OCI-LY7 (cell line): ENCODE measurements at regions not wholly inside any gene's neighbourhood (a gene's known extent, or its start where the extent isn't known, plus 50 kb on each side); places are given as distances from the start of the nearest gene placed in this dataset.
"Not testable (repeated sequence)": the region's sequence is repeated elsewhere in the genome, so short reads cannot be mapped to it uniquely, and the experiment has no call there.

Source experiments
- BruUV-seq: library from RNA; stranded (reverse); fragments of 400-500 nt; replicated peaks from 2 replicates; lab custom pipeline; 2021; lab: Mats Ljungman, UMichigan
- CTCF ChIA-PET: fragments of 300-600 bp; sonication (Branson Sonifier 250); formaldehyde crosslinking; loops from one replicate; lab custom pipeline; 2022; ENCODE audit warnings: antibody characterized with exemption; ENCODE audit not compliant: unreplicated experiment; lab: Charles Lee
- POLR2A ChIA-PET: fragments of 300-600 bp; sonication (Branson Sonifier 250); formaldehyde crosslinking; loops from one replicate; lab custom pipeline; 2022; ENCODE audit warnings: antibody characterized with exemption; lab: Charles Lee
- DNase-seq: peaks from one replicate; pipeline ENCODE4 v3.0.0-alpha.2; 2015; ENCODE audit warnings: low spot score
- H2AFZ ChIP-seq: fragments of 200-600 bp; sonication (generic), shearing (Covaris generic); 2 replicates; pipeline ENCODE4 v1.6.1; 2014; ENCODE audit warnings: mild to moderate bottlenecking, antibody characterized with exemption, low read length, moderate library complexity
- H3K27ac ChIP-seq: fragments of 200-600 bp; sonication (generic); 2 replicates; pipeline ENCODE4 v1.5.1; 2014; ENCODE audit warnings: mixed run types, low read depth, mild to moderate bottlenecking, moderate library complexity, low read length, inconsistent platforms; ENCODE audit not compliant: poor library complexity, severe bottlenecking
- H3K36me3 ChIP-seq: fragments of 200-600 bp; sonication (generic); 2 replicates; pipeline ENCODE4 v1.6.1; 2014; ENCODE audit warnings: mild to moderate bottlenecking, antibody characterized with exemption, low read length, moderate library complexity, mixed read lengths; ENCODE audit not compliant: insufficient read depth
- H3K4me1 ChIP-seq: fragments of 200-600 bp; sonication (generic); 2 replicates; pipeline ENCODE4 v1.5.1; 2014; ENCODE audit warnings: mild to moderate bottlenecking, low read length; ENCODE audit not compliant: insufficient read depth, poor library complexity, severe bottlenecking
- H3K4me2 ChIP-seq: fragments of 200-600 bp; sonication (generic); 2 replicates; pipeline ENCODE4 v1.6.1; 2014; ENCODE audit warnings: mild to moderate bottlenecking, low read length
- H3K4me3 ChIP-seq: fragments of 200-600 bp; sonication (generic); 2 replicates; pipeline ENCODE4 v1.5.1; 2014; ENCODE audit warnings: mild to moderate bottlenecking, low read depth, low read length; ENCODE audit not compliant: poor library complexity, severe bottlenecking
- H3K79me2 ChIP-seq: fragments of 200-600 bp; sonication (generic); 2 replicates; pipeline ENCODE4 v1.6.1; 2016; ENCODE audit warnings: low read depth, mild to moderate bottlenecking, low read length, moderate library complexity, mixed read lengths; ENCODE audit not compliant: insufficient read depth
- H3K9me2 ChIP-seq: fragments of 200-600 bp; sonication (generic); 2 replicates; pipeline ENCODE4 v1.6.1; 2016; ENCODE audit warnings: mild to moderate bottlenecking, low read length, mixed read lengths; ENCODE audit not compliant: insufficient read depth
- H3K9me3 ChIP-seq: fragments of 200-600 bp; sonication (generic); 2 replicates; pipeline ENCODE4 v1.6.1; 2014; ENCODE audit warnings: mild to moderate bottlenecking, mixed run types, low read length, mixed read lengths
- H4K20me1 ChIP-seq: fragments of 200-600 bp; sonication (generic); 2 replicates; pipeline ENCODE4 v1.6.1; 2014; ENCODE audit warnings: mild to moderate bottlenecking, antibody characterized with exemption, low read length, moderate library complexity, mixed read lengths; ENCODE audit not compliant: insufficient read depth
- EZH2phosphoT487 ChIP-seq: fragments of 200-600 bp; sonication (generic); IDR thresholded peaks from 2 replicates; pipeline ENCODE4 v1.6.1; 2018; ENCODE audit warnings: low read depth, borderline replicate concordance, mild to moderate bottlenecking, mixed run types, antibody characterized with exemption, low read length, moderate library complexity, mixed read lengths
- intact Hi-C: fragments of 100-400 bp; cut with micrococcal nuclease; formaldehyde crosslinking; loops from one replicate; pipeline ENCODE4 v1.10.0; 2022; ENCODE audit not compliant: unreplicated experiment
- TF ChIP-seq, protein P1 (sequence below): fragments of 200-600 bp; sonication (generic); conservative IDR thresholded peaks from 2 replicates; pipeline ENCODE4 v1.5.1; 2014; ENCODE audit warnings: mild to moderate bottlenecking, antibody characterized with exemption, low read length, moderate library complexity, mixed read lengths

DNA sequence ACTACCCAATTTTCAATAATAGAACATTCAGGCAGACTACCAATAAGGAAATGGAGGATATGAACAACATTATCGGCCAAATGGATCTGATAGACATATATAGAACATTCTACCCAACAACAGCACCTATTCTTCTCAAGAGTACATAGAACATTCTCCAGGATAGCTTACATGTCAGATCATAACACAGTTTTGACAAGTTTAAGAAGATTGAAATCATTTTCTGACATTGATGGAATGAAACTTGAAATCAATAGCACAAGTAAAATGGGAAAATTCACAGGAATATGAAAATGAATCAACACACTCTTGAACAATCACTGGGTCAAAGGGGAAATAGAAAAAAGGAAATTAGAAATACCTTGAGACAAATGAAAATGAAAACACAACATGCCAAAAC, 94.6 kb upstream of the MEGF10 start:
- Histone ChIP-seq H3K9me2 (no peaks in the 10 kb centered on the region), H3K4me1 (no peaks in the 10 kb centered on the region), H3K27ac (no peak overlapping the region), H3K79me2 (no peaks in the 10 kb centered on the region), H2AFZ (no peak overlapping the region), H3K36me3 (no peaks in the 10 kb centered on the region), H3K4me3 (no peak overlapping the region), H3K9me3 (no peaks in the 10 kb centered on the region), H4K20me1 (no peaks in the 10 kb centered on the region), H3K4me2 (no peak overlapping the region)
- TF ChIP-seq EZH2phosphoT487: no peak
- TF ChIP-seq, protein P1, sequence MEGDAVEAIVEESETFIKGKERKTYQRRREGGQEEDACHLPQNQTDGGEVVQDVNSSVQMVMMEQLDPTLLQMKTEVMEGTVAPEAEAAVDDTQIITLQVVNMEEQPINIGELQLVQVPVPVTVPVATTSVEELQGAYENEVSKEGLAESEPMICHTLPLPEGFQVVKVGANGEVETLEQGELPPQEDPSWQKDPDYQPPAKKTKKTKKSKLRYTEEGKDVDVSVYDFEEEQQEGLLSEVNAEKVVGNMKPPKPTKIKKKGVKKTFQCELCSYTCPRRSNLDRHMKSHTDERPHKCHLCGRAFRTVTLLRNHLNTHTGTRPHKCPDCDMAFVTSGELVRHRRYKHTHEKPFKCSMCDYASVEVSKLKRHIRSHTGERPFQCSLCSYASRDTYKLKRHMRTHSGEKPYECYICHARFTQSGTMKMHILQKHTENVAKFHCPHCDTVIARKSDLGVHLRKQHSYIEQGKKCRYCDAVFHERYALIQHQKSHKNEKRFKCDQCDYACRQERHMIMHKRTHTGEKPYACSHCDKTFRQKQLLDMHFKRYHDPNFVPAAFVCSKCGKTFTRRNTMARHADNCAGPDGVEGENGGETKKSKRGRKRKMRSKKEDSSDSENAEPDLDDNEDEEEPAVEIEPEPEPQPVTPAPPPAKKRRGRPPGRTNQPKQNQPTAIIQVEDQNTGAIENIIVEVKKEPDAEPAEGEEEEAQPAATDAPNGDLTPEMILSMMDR: no peak
- intact Hi-C loops: no loop called here
- no TSS peak for BruUV-seq
- no peak for DNase-seq
- ChIA-PET CTCF (no interaction called here), POLR2A (interaction anchor here (0.6 to 1.0 kb wide), 2 partner anchors 212 to 1284 kb away, joined by 3 to 4 read pairs; no protein-coding TSS in a partner anchor)

DNA sequence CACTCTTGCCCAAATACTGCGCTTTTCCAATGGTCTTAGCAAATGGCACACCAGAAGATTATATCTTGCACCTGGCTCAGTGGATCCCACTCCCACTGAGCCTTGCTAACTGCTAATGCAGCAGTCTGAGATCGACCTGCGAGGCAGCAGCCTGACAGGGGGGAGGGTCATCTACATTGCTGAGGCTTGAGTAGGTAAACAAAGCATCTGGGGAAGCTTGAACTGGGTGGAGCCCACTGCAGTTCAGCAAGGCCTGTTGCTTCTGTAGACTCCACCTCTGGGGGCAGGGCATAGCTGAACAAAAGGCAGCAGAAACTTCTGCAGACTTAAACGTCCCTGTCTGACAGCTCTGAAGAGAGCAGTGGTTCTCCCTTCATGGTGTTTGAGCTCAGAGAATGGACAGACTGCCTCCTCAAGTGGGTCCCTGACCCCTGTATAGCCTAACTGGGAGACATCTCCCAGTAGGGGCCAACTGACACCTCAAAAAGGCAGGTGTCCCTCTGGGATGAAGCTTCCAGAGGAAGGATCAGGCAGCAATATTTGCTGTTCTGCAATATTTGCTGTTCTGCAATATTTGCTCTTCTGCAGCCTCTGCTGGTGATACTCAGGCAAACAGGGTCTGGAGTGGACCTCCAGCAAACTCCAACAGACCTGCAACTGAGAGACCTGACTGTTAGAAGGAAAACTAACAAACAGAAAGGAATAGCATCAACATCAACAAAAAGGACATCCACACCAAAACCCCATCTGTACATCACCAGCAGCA, 93.0 kb upstream of the MEGF10 start:
- H3K27ac ChIP-seq, H4K20me1 ChIP-seq, H3K36me3 ChIP-seq, DNase-seq, H3K9me3 ChIP-seq, H3K4me1 ChIP-seq, H3K9me2 ChIP-seq, H3K4me2 ChIP-seq, H2AFZ ChIP-seq, H3K79me2 ChIP-seq, CTCF ChIA-PET, H3K4me3 ChIP-seq, intact Hi-C loops, BruUV-seq: not testable (repeated sequence)
- POLR2A ChIA-PET: interaction anchor here (0.6 kb wide), 1 partner anchor 991 kb away, joined by 9 read pairs; no protein-coding TSS in a partner anchor

DNA sequence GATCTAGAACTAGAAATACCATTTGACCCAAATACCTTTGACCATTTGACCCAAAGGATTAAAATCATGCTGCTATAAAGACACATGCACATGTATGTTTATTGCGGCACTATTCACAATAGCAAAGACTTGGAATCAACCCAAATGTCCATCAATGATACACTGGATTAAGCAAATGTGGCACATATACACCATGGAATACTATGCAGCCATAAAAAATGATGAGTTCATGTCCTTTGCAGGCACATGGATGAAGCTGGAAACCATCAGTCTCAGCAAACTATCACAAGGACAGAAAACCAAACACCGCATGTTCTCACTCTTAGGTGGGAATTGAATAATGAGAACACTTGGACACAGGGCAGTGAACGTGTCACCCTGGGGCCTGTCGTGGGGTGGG, 87.9 kb upstream of the MEGF10 start:
- CTCF ChIA-PET, H3K4me3 ChIP-seq, H3K79me2 ChIP-seq, POLR2A ChIA-PET, H4K20me1 ChIP-seq, H3K4me1 ChIP-seq, BruUV-seq, H2AFZ ChIP-seq, intact Hi-C loops, H3K36me3 ChIP-seq, H3K9me2 ChIP-seq, H3K4me2 ChIP-seq, DNase-seq, H3K9me3 ChIP-seq, H3K27ac ChIP-seq: not testable (repeated sequence)
